SK-N-SH (cell line): ENCODE measurements at regions not wholly inside any gene's neighbourhood (a gene's known extent, or its start where the extent isn't known, plus 50 kb on each side); places are given as distances from the start of the nearest gene placed in this dataset.

ENCODE experiments used
- CTCF ChIA-PET: fragments of 300-600, 350-600 bp; formaldehyde crosslinking; extraction: SDS; loops from one replicate; lab custom pipeline; 2021; lab: Yijun Ruan, JAX
- POLR2A ChIA-PET: fragments of 350-600 bp; sonication (Branson Sonifier 250); formaldehyde crosslinking; extraction: SDS; loops from one replicate; lab custom pipeline; 2020; ENCODE audit warnings: antibody characterized with exemption, inconsistent platforms; lab: Yijun Ruan, JAX
- DNase-seq: peaks from one replicate; pipeline ENCODE4 v3.0.0; 2012
- H2AFZ ChIP-seq: fragments of 200-600 bp; sonication (generic); 2 replicates; pipeline ENCODE4 v1.8.1; 2016; ENCODE audit warnings: antibody characterized with exemption, mild to moderate bottlenecking, low read depth
- H3F3A ChIP-seq: fragments of 200-600 bp; sonication (generic); replicated peaks from 2 replicates; pipeline ENCODE3; 2016; ENCODE audit warnings: antibody characterized with exemption, mild to moderate bottlenecking; ENCODE audit not compliant: insufficient read depth
- H3K27ac ChIP-seq, 2 experiments: fragments of 200-500 bp in 1 of 2; fragments of 200-600 bp in 1 of 2; sonication (Bioruptor generic) in 1 of 2; sonication (generic), shearing (Covaris generic) in 1 of 2; 2 replicates each; pipeline versions ENCODE4 v1.5.1 to v1.6.1; 2014 to 2016; ENCODE audit warnings: low read depth in 2 of 2, inconsistent platforms in 1 of 2, low read length in 1 of 2, mild to moderate bottlenecking in 1 of 2, mixed read lengths in 1 of 2
- H3K27me3 ChIP-seq: fragments of 200-600 bp; sonication (generic), shearing (Covaris generic); 2 replicates; pipeline ENCODE4 v1.6.1; 2016; ENCODE audit warnings: mixed run types; ENCODE audit not compliant: insufficient read depth
- H3K36me3 ChIP-seq, 2 experiments: fragments of 200-500 bp in 1 of 2; fragments of 200-600 bp in 1 of 2; sonication (Bioruptor generic) in 1 of 2; sonication (generic) in 1 of 2; replicated peaks in 1 of 2; 2 replicates each; pipeline versions ENCODE3 to v1.5.1; 2014 to 2016; ENCODE audit warnings: low read length in 1 of 2, mild to moderate bottlenecking in 1 of 2; ENCODE audit not compliant: insufficient read depth in 2 of 2, control insufficient read depth in 1 of 2
- H3K4me1 ChIP-seq, 2 experiments: fragments of 200-500 bp in 1 of 2; fragments of 200-600 bp in 1 of 2; sonication (Bioruptor generic) in 1 of 2; sonication (generic), shearing (Covaris generic) in 1 of 2; 2 replicates each; pipeline versions ENCODE4 v1.5.1 to v1.6.1; 2014 to 2016; ENCODE audit warnings: low read depth in 1 of 2, low read length in 1 of 2, mixed run types in 1 of 2; ENCODE audit not compliant: insufficient read depth in 2 of 2, control insufficient read depth in 1 of 2
- H3K4me2 ChIP-seq: fragments of 200-600 bp; sonication (generic), shearing (Covaris generic); 2 replicates; pipeline ENCODE4 v1.6.1; 2017; ENCODE audit warnings: mixed run types
- H3K4me3 ChIP-seq, 2 experiments: fragments of 200-500 bp in 1 of 2; fragments of 200-600 bp in 1 of 2; sonication (Bioruptor generic) in 1 of 2; sonication (generic), shearing (Covaris generic) in 1 of 2; 2 replicates each; pipeline versions ENCODE4 v1.5.1 to v1.8.1; 2014 to 2016; ENCODE audit warnings: low read depth in 2 of 2, inconsistent platforms in 1 of 2, low read length in 1 of 2, mild to moderate bottlenecking in 1 of 2, mixed read lengths in 1 of 2, moderate library complexity in 1 of 2
- H3K79me2 ChIP-seq: fragments of 200-600 bp; sonication (generic); 2 replicates; pipeline ENCODE4 v1.8.1; 2017; ENCODE audit warnings: mild to moderate bottlenecking; ENCODE audit not compliant: insufficient read depth
- H3K9ac ChIP-seq: fragments of 200-600 bp; sonication (generic); 2 replicates; pipeline ENCODE4 v1.6.1; 2017; ENCODE audit warnings: mixed run types
- H3K9me2 ChIP-seq: fragments of 200-600 bp; sonication (generic); 2 replicates; pipeline ENCODE4 v1.6.1; 2017; ENCODE audit warnings: mixed run types
- H3K9me3 ChIP-seq: fragments of 200-600 bp; sonication (generic); 2 replicates; pipeline ENCODE4 v1.6.1; 2017; ENCODE audit warnings: mixed run types, mild to moderate bottlenecking, moderate library complexity
- H4K20me1 ChIP-seq: fragments of 200-600 bp; sonication (generic); 2 replicates; pipeline ENCODE4 v1.6.1; 2017; ENCODE audit warnings: mild to moderate bottlenecking, mixed run types; ENCODE audit not compliant: insufficient read depth
- ELF1 ChIP-seq: IDR thresholded peaks from 2 replicates; pipeline ENCODE4 v1.4.0; 2012
- EP300 ChIP-seq, 2 experiments: IDR thresholded peaks; 2 replicates each; pipeline versions ENCODE4 v1.4.0 to v1.6.1; 2012; ENCODE audit warnings: borderline replicate concordance in 1 of 2, low read depth in 1 of 2, low read length in 1 of 2
- EZH2phosphoT487 ChIP-seq: fragments of 200-600 bp; sonication (generic); IDR thresholded peaks from 2 replicates; pipeline ENCODE4 v1.6.1; 2017; ENCODE audit warnings: low read depth, mixed run types, mild to moderate bottlenecking, antibody characterized with exemption, moderate library complexity, borderline replicate concordance
- FOSL2 ChIP-seq: IDR thresholded peaks from 2 replicates; pipeline ENCODE4 v1.4.0; 2012; ENCODE audit warnings: low read depth, mild to moderate bottlenecking, moderate library complexity, borderline replicate concordance
- FOXJ3 ChIP-seq: sonication (generic); formaldehyde crosslinking; IDR thresholded peaks from 2 replicates; pipeline ENCODE4 v1.5.1; 2020; ENCODE audit warnings: mild to moderate bottlenecking, missing genetic modification reagents
- JUND ChIP-seq: IDR thresholded peaks from 2 replicates; pipeline ENCODE4 v1.4.0; 2012
- NRF1 ChIP-seq: IDR thresholded peaks from 2 replicates; pipeline ENCODE4 v1.6.1; 2012; ENCODE audit warnings: low read depth, mild to moderate bottlenecking, low read length
- RCOR1 ChIP-seq: fragments of 150-350 bp; IDR thresholded peaks from 2 replicates; pipeline ENCODE4 v1.6.1; 2017; ENCODE audit warnings: antibody characterized with exemption, low read length
- RXRA ChIP-seq: IDR thresholded peaks from 2 replicates; pipeline ENCODE4 v1.4.0; 2012; ENCODE audit warnings: low read depth, mild to moderate bottlenecking, borderline replicate concordance
- SMC3 ChIP-seq: IDR thresholded peaks from 2 replicates; pipeline ENCODE4 v1.6.1; 2012; ENCODE audit warnings: low read depth, low read length, improper control_type of control experiment
- TAF1 ChIP-seq: IDR thresholded peaks from 2 replicates; pipeline ENCODE4 v1.6.1; 2012; ENCODE audit warnings: low read depth, mild to moderate bottlenecking, low read length, moderate library complexity, borderline replicate concordance
- TEAD4 ChIP-seq: IDR thresholded peaks from 2 replicates; pipeline ENCODE4 v1.4.0; 2012; ENCODE audit warnings: mild to moderate bottlenecking, borderline replicate concordance; ENCODE audit not compliant: insufficient read depth
- USF1 ChIP-seq: IDR thresholded peaks from 2 replicates; pipeline ENCODE4 v1.4.0; 2012; ENCODE audit warnings: low read depth, borderline replicate concordance
- WGBS: methylation state at CpG from one replicate; pipeline ENCODE4 v1.1.6; 2017; ENCODE audit warnings: low lambda C conversion rate; 5-methylcytosine and 5-hydroxymethylcytosine counted together
- TF ChIP-seq, protein P1 (sequence below): fragments of 150-350 bp; IDR thresholded peaks from 2 replicates; pipeline ENCODE4 v1.6.1; 2016; ENCODE audit warnings: mild to moderate bottlenecking, low read depth, low read length
- TF ChIP-seq, protein P2 (sequence below): IDR thresholded peaks from 2 replicates; pipeline ENCODE4 v1.6.1; 2012; ENCODE audit warnings: mild to moderate bottlenecking, low read depth, low read length, moderate library complexity

DNA sequence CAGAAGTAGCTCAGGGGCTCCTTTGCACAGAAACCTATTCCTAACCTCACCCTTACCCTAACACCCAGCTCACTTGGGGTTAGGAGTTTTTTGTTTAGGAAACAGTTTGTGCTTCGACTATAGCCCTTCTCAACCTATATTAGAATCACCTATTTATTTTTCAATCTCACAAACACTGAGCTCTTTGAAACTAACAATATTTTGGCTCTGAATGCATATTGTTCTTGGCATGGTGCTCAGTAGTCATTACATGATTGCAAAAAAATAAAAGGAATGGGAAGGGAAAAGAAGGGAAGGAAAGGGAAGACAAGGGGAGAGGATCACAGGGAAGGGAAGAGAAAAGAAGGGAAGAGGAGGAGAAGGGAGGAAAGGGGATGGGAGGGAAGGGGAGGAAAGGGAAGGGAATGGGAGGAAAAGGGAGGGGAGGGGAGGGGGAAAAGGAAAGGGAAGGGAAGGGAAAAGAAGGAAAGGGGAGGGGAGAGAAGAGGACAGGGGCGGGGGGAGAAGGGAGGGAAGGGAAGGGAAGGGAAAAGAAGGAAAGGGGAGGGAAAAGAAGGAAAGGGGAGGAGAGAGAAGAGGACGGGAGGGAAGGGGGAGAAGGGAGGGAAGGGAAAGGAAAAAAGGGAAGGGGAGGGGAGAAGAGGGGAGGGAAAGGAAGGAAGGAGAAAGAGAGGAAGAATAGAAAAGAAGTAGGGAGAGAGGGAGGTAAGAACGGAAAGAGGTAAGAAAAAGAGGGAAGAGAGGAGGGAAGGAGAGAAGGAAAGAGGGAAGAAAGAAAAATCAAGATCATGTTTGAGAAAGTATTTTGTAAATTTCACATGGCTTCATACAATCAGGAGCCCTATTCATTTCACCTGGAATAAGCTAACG lies 484.1 kb upstream of the NFIA start:
- Histone ChIP-seq H3K27me3 (no peaks in the 10 kb centered on the region), H3K4me2 (no peak overlapping the region; the same call in 1 of the 2 replicates), H3K27ac (peak overlapping the region in 1 of 2 experiments; percentile 50; a peak in 2 of 4 replicates), H3K79me2 (no peaks in the 10 kb centered on the region), H3K9me2 (no peaks in the 10 kb centered on the region), H3K36me3 (no peaks in the 10 kb centered on the region), H3K9ac (no peak overlapping the region), H3K9me3 (no peaks in the 10 kb centered on the region), H3K4me3 (no peak overlapping the region), H2AFZ (no peak overlapping the region), H3F3A (peaks cover 14% of the 10 kb centered on the region), H4K20me1 (no peaks in the 10 kb centered on the region), H3K4me1 (no peaks in the 10 kb centered on the region; a peak in 1 of 4 replicates)
- TF ChIP-seq JUND = no peak
- TF ChIP-seq NRF1 = no peak
- no peak for TF ChIP-seq SMC3
- TF ChIP-seq EP300 (IDR thresholded peaks at IDR 0.05; ENCODE audit: borderline replicate concordance in 1 of 2, low read depth in 1 of 2, low read length in 1 of 2) = no peak
- TF ChIP-seq RXRA = no peak
- no peak for TF ChIP-seq TEAD4
- no peak for TF ChIP-seq ELF1
- TF ChIP-seq RCOR1 = no peak
- TF ChIP-seq TAF1 = no peak
- no peak for TF ChIP-seq FOXJ3 (CRISPR knock-in tag)
- TF ChIP-seq, protein P1, sequence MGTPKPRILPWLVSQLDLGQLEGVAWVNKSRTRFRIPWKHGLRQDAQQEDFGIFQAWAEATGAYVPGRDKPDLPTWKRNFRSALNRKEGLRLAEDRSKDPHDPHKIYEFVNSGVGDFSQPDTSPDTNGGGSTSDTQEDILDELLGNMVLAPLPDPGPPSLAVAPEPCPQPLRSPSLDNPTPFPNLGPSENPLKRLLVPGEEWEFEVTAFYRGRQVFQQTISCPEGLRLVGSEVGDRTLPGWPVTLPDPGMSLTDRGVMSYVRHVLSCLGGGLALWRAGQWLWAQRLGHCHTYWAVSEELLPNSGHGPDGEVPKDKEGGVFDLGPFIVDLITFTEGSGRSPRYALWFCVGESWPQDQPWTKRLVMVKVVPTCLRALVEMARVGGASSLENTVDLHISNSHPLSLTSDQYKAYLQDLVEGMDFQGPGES = no peak
- TF ChIP-seq EZH2phosphoT487 = no peak
- TF ChIP-seq FOSL2 = no peak
- TF ChIP-seq, protein P2, sequence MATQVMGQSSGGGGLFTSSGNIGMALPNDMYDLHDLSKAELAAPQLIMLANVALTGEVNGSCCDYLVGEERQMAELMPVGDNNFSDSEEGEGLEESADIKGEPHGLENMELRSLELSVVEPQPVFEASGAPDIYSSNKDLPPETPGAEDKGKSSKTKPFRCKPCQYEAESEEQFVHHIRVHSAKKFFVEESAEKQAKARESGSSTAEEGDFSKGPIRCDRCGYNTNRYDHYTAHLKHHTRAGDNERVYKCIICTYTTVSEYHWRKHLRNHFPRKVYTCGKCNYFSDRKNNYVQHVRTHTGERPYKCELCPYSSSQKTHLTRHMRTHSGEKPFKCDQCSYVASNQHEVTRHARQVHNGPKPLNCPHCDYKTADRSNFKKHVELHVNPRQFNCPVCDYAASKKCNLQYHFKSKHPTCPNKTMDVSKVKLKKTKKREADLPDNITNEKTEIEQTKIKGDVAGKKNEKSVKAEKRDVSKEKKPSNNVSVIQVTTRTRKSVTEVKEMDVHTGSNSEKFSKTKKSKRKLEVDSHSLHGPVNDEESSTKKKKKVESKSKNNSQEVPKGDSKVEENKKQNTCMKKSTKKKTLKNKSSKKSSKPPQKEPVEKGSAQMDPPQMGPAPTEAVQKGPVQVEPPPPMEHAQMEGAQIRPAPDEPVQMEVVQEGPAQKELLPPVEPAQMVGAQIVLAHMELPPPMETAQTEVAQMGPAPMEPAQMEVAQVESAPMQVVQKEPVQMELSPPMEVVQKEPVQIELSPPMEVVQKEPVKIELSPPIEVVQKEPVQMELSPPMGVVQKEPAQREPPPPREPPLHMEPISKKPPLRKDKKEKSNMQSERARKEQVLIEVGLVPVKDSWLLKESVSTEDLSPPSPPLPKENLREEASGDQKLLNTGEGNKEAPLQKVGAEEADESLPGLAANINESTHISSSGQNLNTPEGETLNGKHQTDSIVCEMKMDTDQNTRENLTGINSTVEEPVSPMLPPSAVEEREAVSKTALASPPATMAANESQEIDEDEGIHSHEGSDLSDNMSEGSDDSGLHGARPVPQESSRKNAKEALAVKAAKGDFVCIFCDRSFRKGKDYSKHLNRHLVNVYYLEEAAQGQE = no peak
- TF ChIP-seq USF1 = no peak
- WGBS = 49% methylated on average over 5 of the region's 5 CpGs
- POLR2A ChIA-PET = no interaction called here
- CTCF ChIA-PET = interaction anchor here (1.5 kb wide), 1 partner anchor 9 kb away, joined by 4 read pairs; no protein-coding TSS in a partner anchor
- no peak for DNase-seq
